Superior temporal gyrus (tissue), 1 donor: ENCODE measurements at regions not wholly inside any gene's neighbourhood (a gene's known extent, or its start where the extent isn't known, plus 50 kb on each side); places are given as distances from the start of the nearest gene placed in this dataset.
"Not testable (repeated sequence)": the region's sequence is repeated elsewhere in the genome, so short reads cannot be mapped to it uniquely, and the experiment has no call there.

Experiments used
- DNase-seq: peaks from one replicate; pipeline ENCODE4 v3.0.0-alpha.2; 2016; ENCODE audit errors: extremely low spot score

DNA sequence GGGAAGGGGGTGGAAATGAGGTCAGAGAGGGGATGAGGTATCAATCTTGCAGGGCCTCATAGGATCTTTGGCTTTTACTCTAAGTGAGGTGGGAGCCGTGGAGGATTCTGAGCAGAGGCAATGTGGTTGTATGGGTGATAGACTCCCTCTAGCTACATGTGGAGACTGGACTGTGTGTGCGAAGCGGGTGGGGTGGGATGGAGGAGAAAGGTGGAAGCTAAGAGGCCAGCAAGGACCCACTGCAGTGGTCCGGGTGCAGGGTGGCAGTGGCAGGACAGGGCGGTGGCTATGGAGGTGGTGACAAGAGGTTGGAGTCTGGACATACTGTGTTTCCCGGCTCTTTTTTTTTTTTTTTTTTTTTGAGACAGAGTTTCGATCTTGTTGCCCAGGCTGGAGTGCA, 62.4 kb upstream of the PTPN1 start:
- no peak for DNase-seq

DNA sequence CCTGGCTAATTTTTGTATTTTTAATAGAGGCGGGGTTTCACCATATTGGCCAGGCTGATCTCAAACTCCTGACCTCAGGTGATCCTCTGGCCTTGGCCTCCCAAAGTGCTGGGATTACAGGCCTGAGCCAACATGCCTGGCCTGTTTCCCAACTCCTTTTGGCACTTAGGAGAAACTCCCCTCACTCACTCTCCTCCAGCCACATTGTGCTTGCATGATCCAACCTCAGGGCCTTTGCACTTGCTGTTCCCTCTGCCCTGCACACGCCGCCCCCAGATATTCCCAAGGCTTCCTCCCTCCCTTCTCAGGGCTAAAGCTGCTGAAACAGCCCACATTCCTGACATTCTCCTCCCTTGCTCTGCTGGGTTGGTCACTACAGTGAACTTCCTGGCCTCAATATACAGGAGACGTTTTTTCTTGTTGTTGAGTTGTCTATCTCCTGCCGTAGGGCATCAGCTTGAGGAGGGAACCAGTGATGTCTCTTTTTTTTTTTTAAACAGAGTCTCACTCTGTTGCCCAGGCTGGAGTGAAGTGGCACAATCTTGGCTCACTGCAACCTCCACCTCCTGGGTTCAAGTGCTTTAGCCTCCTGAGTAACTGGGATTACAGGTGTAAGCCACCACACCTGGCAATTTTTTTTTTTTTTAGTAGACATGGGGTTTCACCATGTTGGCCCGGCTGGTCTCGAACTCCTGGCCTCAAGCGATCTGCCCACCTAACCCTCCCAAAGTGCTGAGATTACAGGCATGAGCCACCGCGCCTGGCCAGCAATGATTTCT, 61.4 kb upstream of the PTPN1 start:
- DNase-seq, result not testable (repeated sequence)

DNA sequence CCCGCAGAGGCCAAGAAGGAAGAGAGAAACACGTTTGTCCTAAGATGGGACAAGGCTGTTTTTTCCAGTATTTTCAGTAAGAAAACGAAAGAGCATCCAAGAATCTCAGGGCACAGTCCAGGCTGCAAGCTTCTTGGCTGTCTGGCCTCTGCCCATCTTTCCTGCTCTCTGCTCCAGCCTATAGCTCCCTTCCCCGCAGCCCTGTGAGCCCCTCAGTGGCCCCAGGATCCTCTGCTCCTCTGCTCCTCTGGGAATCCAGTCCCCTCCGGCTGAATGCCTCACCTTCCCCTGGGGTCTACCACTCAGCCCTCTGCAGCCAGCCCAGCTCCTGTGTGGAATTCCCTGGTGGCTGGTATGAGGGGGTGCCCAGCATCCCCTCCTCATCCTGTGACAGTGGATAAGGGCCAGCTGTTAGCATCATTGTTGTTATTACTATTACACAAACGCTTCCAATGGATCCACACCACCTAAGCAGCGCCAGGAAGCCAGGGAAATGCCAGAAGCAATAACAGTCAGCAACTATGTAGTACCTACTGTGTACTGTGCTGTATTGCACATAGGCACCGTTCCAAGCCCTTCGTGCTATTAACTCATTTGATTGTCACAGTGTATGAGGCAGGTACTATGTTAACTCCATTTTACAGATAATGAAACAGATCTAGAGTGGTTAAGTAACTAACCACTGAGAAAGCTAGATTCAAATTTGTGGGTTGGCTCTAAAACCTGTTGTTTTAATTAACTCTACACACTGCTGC, 60.3 kb upstream of the PTPN1 start:
- DNase-seq, result no peak

DNA sequence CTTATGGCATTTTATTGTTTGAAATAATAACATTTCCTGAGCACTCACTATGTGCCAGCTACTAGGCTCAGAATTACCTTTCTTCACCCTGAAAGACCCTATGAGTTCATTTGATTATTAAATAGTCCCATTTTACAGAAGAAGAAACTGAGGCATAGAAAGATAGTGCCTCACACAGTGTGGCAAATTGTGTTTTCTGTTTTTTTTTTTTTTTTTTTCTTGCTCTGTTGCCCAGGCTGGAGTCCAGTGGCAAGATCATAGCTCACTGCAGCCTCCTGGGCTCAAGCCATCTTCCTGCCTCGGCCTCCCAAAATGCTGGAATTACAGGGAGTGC, 59.7 kb upstream of the PTPN1 start:
- DNase-seq, result no peak

GRCh38 chr20:50450881-50451752, 59.1 kb upstream of the PTPN1 start:
- DNase-seq, result no peak

DNA sequence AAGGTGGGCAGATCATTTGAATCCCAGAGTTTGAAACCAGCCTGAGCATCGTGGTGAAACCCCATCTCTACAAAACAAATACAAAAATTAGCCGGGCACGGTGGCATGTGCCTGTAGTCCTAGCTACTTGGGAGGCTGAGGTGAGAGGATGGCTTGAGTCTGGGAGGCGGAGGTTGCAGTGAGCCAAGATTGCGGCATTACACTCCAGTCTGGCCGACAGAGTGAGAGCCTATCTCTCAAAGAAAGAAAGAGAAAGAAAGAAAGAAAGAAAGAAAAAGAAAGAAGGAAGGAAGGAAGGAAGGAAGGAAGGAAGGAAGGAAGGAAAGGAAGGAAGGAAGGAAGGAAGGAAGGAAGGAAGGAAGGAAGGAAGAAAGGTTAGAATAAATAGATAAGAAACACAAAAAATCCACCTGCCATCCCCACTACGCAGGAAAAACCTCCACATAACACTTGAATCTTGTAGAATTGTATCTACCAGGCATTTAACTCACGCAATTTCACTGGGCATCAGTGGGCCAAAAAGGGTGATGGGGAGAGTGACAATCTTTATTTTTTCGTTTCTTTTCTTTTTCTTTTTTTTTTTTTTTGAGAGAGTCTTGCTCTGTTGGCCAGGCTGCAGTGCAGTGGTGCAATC, 58.3 kb upstream of the PTPN1 start:
- not testable (repeated sequence) for DNase-seq

DNA sequence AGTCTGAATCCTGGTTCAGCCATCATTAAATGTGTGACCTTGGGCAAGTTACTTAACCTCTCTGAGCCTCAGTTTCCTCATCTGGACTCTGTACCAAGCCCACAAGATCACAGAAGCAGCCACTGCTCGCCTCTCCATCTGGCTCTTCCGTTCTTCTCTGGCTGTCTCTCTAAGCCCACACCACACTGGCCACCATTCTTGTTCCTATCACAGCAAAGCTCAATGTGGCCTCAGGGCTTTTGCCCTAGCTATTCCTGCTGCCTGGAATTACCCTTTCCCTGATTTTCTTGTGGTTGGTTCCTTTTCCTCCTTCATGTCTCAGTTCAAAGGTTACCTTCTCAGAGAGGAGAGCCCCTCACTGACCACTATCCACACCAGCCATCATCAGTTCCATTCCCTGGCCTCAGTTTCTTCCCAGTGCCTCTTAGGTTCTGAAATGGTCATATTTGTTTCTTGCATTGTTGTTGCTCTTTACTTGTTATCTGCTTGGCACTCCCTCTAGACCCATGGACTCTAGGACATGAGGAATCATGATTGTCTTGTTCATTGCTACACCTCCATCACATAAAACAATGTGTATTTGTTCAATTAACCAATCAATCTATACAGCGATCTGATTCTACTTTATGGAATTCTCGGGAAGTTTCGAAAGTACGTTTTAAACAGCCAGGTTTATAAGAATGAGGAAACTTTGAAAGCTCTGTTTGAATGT, 56.5 kb upstream of the PTPN1 start:
- no peak for DNase-seq

GRCh38 chr20:50455245-50455644, 54.9 kb upstream of the PTPN1 start:
- not testable (repeated sequence) for DNase-seq

- no peak for DNase-seq
Observed at GRCh38 chr20:50455656-50456451, 54.3 kb upstream of the PTPN1 start.

DNA sequence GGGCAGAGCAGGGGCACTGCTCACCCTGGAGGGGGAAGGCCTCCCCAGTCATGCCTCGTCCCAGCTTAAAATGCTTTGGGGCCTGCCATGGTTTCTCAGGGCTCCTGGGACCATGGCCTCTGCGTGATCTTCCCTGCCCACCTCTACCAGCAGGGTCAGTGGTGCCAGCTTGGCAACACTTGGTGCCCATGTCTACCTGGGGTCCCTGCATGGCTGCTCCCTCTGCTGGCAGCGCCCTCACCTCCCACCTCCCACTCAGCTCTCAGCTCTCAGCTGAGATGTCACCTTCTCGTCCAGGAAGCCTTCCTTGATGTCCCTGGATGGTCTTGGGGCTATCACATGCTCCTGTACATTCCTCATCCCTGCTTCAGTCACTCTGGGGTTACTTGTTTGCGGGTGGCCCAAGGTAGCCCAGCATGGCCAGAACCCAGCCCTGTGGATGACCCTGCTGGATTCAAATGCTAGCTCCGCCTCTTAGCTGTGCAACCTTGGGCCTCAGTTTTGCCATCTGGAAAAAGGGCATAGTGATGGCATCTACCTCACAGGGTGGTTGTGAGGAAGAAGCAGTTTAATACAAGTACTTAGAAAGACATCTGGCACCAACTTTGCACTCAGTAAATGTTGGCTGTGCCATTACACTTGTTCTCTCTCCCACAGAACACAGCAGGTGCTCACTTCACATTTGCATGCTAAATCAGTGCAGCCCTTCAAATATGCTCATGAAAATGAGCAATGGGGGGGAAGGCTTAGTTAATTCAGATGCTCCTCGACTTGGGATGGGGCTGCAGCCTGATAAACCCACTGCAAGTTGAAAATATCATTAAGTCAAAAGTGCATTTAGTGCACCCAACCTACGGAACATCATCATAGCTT, 53.5 kb upstream of the PTPN1 start:
- no peak for DNase-seq

GRCh38 chr20:50459124-50459918, 50.9 kb upstream of the PTPN1 start:
- no peak for DNase-seq

- no peak for DNase-seq
Observed at GRCh38 chr20:50460115-50460607, 50.0 kb upstream of the PTPN1 start.
